ENCODE measurements at regions not wholly inside any gene's neighbourhood (a gene's known extent, or its start where the extent isn't known, plus 50 kb on each side); places are given as distances from the start of the nearest gene placed in this dataset.

- Histone ChIP-seq H3K4me1 (ENCODE audit: insufficient read depth) (peaks cover 38% of the 10 kb centered on the region), H3K27ac (ENCODE audit: low read depth) (no peak overlapping the region), H3K27me3 (ENCODE audit: insufficient read depth) (no peaks in the 10 kb centered on the region), H3K9me2 (ENCODE audit: insufficient read depth) (no peaks in the 10 kb centered on the region), H3K4me3 (no peak overlapping the region), H3F3A (replicated peaks; ENCODE audit: low read depth) (no peaks in the 10 kb centered on the region), H3K4me2 (peak overlapping the region; percentile 43; the same call in 1 of the 2 replicates), H3K36me3 (ENCODE audit: insufficient read depth) (no peaks in the 10 kb centered on the region), H3K79me2 (replicated peaks; ENCODE audit: insufficient read depth) (peaks cover 78% of the 10 kb centered on the region), H2AFZ (no peak overlapping the region), H4K20me1 (replicated peaks; ENCODE audit: insufficient read depth) (peaks cover 5% of the 10 kb centered on the region; the same call in 1 of the 2 replicates)
- H3K27me3 Mint-ChIP-seq (ENCODE audit: insufficient read depth, low read depth, poor library complexity), result peaks cover 14% of the 10 kb centered on the region
- no peaks in the 10 kb centered on the region; the same call in 2 of the 3 replicates for H3K36me3 Mint-ChIP-seq (ENCODE audit: low read depth)
- TF ChIP-seq CTCF (conservative IDR thresholded peaks at IDR 0.05; ENCODE audit: low read depth in 2 of 2), result no peak
- no peak for TF ChIP-seq NANOG (IDR thresholded peaks at IDR 0.05; ENCODE audit: borderline replicate concordance)
- TF ChIP-seq ETS1 (IDR thresholded peaks at IDR 0.05), result no peak
- TF ChIP-seq CREB1 (CRISPR knock-in tag; IDR thresholded peaks at IDR 0.05; ENCODE audit: low read depth), result no peak
- TF ChIP-seq STAT1 (IDR thresholded peaks at IDR 0.05; ENCODE audit: unreplicated experiment), result no peak
- no peak for TF ChIP-seq POLR2AphosphoS5 (IDR thresholded peaks at IDR 0.05; ENCODE audit: low read depth)
- no peak overlapping the region; the same call in 2 of the 3 replicates for H3K4me3 Mint-ChIP-seq
- no peak overlapping the region for H3K27ac Mint-ChIP-seq
- ATAC-seq, result no peak
- H3K4me1 Mint-ChIP-seq, result peaks cover 79% of the 10 kb centered on the region
- no peaks in the 10 kb centered on the region; the same call in 2 of the 3 replicates for H3K9me3 Mint-ChIP-seq
- DNase-seq (ENCODE audit: low spot score), result no peak
Observed at GRCh38 chr2:134143568-134143967, 110.3 kb upstream of the MGAT5 start.

DNA sequence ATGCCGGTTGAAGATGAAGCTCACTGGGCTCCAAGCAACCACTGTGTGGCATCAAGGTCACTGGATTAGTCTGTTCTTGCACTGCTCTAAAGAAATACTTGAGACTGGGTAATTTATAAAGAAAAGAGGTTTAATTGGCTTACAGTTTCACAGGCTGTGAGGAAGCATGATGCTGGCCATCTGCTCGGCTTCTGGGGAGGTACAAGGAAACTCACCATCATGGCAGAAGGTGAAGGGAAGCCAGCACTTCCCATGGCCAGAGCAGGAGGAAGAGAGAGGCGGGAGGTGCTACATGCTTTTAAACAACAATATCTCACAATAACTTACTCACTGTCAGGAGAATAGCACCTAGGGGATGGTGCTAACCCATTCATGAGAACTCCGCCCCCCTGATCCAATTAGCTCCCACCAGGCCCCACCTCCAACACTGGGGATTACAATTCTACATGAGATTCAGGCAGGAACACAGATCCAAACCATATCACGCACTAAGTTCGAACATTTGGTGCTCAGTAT lies 109.7 kb upstream of the MGAT5 start:
- no peak overlapping the region for H3K4me2 ChIP-seq
- H3K4me3 ChIP-seq, result no peak overlapping the region
- H3K36me3 Mint-ChIP-seq (ENCODE audit: low read depth), result no peaks in the 10 kb centered on the region; the same call in 2 of the 3 replicates
- H3F3A ChIP-seq (replicated peaks; ENCODE audit: low read depth), result no peaks in the 10 kb centered on the region
- H3K36me3 ChIP-seq (ENCODE audit: insufficient read depth), result no peaks in the 10 kb centered on the region
- H2AFZ ChIP-seq, result no peak overlapping the region
- TF ChIP-seq STAT1 (IDR thresholded peaks at IDR 0.05; ENCODE audit: unreplicated experiment) (no peak), NANOG (IDR thresholded peaks at IDR 0.05; ENCODE audit: borderline replicate concordance) (no peak), CREB1 (CRISPR knock-in tag; IDR thresholded peaks at IDR 0.05; ENCODE audit: low read depth) (no peak), ZNF331 (CRISPR knock-in tag; IDR thresholded peaks at IDR 0.05; ENCODE audit: low read depth) (no peak), REST (IDR thresholded peaks at IDR 0.05; ENCODE audit: unreplicated experiment) (no peak), CTCF (conservative IDR thresholded peaks at IDR 0.05; ENCODE audit: low read depth in 2 of 2) (no peak)
- H3K27ac Mint-ChIP-seq, result no peak overlapping the region
- H3K9me3 Mint-ChIP-seq, result no peaks in the 10 kb centered on the region; the same call in 2 of the 3 replicates
- no peak overlapping the region for H3K4me3 Mint-ChIP-seq
- H3K9me2 ChIP-seq (ENCODE audit: insufficient read depth), result no peaks in the 10 kb centered on the region
- H3K27me3 ChIP-seq (ENCODE audit: insufficient read depth), result no peaks in the 10 kb centered on the region
- peaks cover 73% of the 10 kb centered on the region for H3K4me1 Mint-ChIP-seq
- DNase-seq (ENCODE audit: low spot score) (no peak), ATAC-seq (no peak)
- H3K27ac ChIP-seq (ENCODE audit: low read depth), result no peak overlapping the region
- peaks cover 14% of the 10 kb centered on the region for H3K27me3 Mint-ChIP-seq (ENCODE audit: insufficient read depth, low read depth, poor library complexity)
- peaks cover 38% of the 10 kb centered on the region for H3K4me1 ChIP-seq (ENCODE audit: insufficient read depth)
- H4K20me1 ChIP-seq (replicated peaks; ENCODE audit: insufficient read depth), result peaks cover 5% of the 10 kb centered on the region; the same call in 1 of the 2 replicates
- H3K79me2 ChIP-seq (replicated peaks; ENCODE audit: insufficient read depth), result peaks cover 78% of the 10 kb centered on the region

Data from GM23338 (cell line).